IPS-NIHi11 (cell line): ENCODE measurements at regions not wholly inside any gene's neighbourhood (a gene's known extent, or its start where the extent isn't known, plus 50 kb on each side); places are given as distances from the start of the nearest gene placed in this dataset.

Experiments used
- DNase-seq: peaks from one replicate; pipeline ENCODE4 v3.0.0; 2012; ENCODE audit warnings: mixed read lengths, low spot score

DNA sequence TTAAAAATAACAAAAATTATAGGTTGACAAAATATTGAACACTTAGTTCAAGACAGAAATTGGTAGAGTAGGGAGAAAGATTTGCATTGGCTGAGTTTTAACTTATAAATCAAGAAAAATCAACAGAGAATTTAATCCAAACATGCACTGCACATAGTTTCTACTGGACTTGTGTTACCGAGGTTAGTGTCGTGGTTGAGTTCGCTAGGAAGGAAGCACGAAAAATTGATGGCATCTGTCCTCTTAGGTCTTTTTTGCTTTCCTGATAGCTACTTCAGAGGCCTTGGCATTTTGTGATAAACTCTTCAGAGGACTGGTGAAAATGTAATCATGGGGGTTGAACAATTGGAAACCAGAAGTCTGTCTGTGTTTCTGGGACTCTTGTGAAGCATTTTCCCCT, 392.9 kb downstream of the NUAK1 start:
- no peak for DNase-seq

DNA sequence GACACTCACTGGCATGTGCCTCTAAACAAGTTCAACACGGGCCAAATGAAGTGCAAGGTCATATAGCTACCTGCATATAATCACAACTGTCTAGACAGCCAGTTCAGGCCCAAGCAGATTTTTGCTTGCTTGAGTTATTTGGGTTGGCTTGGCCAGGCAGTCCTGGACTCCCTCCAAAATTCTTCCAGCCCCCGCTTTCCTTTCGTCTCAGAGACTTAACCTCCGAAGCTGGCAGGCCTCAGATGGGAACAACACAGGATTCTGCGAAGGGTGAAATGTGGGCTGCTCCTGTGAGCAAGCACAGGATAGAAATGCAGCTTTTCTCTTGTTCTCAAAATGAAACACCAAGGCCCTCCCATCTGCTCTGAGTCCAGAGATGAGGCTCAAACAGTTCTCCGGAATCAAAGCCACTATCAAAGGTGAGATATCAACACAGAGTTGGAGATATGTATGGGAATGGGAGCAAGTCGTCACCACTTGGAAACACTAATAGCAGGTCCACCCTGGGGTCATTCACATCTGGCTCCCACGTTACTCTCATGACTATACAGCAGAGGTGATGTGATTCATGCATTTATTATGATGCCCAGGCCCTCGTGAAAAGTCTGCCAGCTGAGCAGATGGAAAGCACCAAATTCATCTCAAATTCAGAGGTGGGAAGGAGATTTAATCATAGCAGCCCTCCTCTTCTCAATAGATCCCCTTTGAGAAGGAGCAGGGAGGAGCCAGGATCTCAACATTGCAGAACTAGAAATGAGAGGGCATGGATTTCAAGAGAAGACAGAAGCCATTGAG, 389.8 kb downstream of the NUAK1 start:
- DNase-seq, result no peak

DNA sequence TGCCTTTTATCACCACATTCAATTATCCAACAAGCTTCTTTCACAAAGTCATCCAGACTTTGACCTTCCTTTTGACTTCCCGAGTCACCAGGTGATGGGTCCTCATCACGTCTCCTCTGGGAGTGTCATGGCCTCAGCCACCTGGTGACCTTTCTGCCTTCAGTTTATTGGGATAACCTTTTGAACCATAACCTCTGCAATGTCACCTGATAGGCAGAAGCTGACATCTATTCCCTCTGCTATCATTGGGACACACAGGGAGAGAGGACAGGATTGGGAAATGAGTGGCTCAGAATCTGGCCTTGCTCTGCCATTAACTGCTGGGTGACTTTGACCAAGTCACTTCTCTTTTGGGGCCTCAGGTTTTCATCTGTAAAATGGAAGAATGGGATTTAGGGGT, 388.7 kb downstream of the NUAK1 start:
- no peak for DNase-seq

DNA sequence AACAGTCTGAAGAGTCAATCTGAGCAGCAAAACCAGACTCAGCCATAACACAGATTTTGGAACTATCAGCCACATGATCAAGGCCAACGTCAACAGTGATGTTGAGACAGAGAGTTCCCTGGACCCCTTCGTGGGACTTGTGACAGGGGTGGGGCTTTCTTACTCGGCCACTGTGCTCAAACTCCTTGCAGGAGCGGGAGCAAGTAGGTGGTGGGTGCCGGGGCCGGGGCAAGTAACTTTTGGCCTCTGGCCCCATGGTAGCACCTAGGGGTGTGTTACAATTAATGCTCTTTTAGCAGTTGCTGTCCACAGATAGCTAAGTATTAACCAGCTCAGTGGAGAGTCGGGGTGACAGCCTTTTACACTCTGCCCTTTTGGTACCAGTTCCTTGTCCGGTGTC, 384.4 kb downstream of the NUAK1 start:
- no peak for DNase-seq

DNA sequence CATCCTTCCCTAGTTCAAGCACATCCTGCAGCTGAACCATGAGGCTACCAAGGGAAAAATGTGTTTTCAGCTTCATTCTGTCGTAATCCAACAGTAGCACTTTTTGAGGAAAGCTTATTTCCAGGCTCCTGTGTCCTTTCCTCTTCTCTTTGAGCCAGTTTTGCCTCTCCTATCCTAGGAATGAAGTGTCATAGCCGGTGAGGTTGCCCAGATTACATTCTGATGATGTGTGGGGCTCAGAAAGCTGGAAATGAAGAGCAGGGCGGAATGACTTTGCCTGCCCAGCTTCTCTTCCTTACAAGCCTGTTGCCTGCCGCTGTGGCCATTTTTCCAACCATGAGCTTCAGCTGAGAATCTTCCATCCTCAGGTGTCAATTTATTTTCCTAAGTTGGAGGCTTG, 381.8 kb downstream of the NUAK1 start:
- DNase-seq, result no peak

DNA sequence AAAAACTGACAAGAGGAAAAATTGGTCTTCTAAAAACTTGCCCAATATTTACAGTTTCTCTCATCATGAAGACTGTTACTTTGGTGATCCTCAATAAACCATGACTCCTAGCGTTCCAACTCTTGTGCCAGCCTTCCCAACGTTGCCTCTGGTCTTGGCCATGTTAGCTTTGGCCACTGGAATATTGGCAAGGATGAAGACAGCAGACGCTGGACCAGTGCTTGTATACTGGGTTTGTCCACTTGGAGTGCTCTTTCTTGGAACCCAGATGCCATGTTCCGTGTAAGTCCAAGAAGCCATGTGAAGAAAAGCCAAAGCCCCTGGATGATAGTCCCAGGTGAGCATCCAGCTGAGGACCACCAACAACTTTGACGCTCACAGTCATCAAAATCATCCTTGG, 379.6 kb downstream of the NUAK1 start:
- no peak for DNase-seq

DNA sequence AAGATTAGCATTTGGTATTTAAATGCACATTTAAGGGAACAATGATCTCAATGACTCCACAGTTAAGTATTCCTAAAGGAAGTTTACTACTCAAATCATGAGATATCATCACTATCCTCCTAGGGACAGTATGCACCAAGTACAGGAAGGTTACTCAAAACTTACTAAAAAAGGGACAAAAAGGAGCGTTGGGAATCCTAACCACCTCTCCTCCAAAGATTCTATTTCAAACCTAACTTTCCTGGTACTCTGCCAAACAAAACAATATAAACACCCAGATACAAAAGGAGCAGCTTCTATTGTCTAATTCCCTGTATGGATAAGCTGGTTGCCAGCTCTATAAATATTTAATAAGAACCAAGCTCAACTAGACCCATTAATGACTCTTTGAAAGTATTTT, 377.7 kb downstream of the NUAK1 start:
- DNase-seq, result no peak

DNA sequence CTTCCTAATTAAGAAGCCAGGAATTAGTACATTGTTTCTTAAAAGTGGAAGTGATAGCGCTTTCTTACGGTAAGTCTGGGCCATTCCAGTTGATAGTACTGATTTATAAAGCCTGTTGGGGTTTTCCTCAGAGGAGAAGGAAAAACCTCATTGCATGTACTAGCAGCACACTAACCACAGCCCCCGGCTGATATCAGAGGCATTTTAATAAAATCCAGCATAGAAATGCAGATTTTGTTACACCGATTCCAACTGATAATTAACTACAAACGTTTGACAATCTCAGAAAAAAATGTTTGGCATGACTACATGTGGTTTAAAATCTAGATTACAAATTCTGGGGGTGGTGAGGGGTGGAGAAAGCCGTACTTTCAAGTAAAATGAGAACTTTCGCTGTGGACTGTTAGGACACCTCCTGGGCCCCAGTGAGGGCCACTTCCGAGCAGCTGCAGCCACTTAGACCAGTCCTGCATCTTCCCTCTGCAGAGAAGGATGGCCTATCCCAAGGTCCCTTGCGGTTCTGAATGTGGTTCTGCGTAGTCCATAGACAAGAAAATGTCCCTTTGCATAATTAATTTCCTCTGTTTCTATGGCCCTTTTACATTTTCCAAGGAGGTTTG, 374.4 kb downstream of the NUAK1 start:
- no peak for DNase-seq

DNA sequence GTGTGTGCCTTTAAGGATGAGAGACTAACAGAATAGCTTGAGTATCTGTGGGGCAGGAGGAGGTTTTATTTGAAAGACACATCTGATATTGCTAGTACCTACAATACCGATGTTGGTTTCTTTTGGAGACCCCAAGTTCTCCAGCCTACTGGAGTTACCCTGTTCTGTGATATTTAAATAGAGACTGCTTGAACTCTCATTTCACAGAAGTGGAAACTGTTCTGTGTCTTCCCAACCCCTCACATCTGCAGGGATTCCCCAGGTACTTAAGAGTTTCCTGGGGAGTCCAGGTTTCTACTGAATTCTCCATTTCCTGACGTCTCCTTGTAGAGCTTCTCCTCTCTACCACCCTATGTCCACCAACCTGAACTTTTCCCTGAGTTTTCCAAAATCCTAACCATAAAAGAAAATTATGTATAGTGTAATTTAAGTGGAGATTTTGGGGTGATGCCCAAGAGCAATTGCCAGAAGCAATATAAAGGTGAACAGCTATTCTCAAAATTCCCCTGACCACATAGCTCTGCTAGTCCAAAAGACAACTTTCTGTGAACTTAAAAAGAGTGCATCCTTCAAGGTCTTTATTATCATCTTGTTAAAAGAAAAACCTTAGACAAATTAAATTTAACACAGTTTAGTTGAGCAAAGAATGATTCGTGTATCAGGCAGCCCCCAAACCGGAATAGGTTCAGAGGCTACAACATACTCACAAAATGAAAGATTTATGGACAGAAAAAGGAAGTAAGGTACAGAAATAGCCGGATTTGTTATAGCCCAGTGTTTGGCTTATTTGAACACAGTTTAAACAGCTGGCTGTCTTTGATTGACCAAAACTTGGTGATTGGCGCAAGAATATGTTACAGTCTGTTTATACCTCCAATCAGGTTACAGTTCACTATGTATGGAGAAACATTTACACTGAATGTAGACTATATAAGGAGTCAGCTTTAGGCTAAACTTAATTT, 373.4 kb downstream of the NUAK1 start:
- no peak for DNase-seq

DNA sequence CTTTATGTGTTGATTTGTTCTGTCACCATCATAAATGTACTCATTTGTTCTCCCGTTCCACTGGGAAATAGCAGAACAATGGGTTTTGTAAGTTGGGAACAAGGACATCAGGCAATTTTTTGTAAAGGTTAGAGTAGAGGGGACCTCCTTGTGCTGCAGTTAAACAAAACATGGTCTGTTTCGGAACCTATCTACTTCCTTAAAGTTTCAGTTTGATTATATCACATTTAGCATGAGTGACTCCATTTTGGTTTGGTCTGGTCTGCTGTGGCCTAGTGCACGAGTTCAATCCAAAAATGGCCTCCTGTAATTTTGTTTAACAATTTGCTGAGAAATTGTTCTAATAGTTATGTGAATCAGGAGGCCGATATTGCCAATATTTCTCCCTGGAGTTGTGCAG, 372.7 kb downstream of the NUAK1 start:
- no peak for DNase-seq

DNA sequence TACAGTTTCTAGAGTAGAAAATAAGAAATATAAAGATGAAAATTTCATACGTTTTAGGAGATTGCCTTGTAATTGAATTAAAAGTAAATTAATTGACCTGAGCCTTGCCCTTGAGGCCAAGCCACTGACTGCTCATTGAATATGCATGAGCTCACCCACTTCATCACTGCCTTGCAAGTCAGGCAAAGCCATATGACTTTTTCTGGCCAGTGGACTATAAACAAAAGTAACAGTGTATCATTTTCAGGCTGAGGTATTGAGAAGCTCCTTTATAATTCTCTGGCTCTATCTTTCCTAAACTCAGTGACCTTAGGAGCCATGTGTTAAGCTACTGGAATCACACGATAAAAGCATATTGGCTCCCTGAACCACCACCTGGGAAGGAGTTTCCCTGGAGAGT, 369.3 kb downstream of the NUAK1 start:
- no peak for DNase-seq

DNA sequence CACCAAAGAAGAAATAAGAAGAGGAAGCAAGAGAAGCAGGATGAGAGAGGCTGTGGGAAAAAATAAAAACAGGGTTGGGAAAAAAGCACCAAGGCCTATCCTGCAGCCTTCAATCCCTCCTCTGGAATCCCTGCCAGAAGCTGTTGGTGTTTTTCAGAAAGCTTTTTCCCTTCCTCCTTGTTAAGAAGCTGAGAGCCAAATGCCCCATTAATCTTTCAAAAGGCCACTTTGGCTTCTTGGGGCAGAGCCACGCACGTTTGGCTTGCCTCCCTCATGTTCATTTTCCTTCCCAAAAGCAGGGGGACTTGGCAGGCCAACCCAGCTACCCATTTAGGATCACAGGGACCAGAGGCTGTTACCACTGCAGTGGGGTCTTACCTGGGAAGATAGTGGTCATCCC, 365.3 kb downstream of the NUAK1 start:
- no peak for DNase-seq

DNA sequence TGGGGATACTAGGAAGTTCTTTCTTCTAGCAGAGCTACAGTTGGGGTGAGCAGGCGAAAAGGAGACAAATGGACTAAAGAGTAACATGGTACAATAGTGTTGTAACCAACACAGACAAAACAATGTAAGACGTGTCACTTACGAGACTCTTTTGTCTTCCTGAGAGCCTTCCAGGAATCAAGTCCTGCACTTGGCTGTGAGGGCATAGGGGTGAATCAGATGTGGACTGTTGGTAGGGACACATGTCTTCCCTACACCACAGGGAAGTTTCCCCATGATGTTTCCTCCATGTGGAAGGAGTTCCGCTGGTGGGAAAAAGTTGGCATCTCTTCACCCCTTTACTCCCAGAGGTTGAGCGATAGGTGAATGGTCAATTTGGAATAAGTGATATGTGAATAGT, 364.7 kb downstream of the NUAK1 start:
- DNase-seq, result no peak

DNA sequence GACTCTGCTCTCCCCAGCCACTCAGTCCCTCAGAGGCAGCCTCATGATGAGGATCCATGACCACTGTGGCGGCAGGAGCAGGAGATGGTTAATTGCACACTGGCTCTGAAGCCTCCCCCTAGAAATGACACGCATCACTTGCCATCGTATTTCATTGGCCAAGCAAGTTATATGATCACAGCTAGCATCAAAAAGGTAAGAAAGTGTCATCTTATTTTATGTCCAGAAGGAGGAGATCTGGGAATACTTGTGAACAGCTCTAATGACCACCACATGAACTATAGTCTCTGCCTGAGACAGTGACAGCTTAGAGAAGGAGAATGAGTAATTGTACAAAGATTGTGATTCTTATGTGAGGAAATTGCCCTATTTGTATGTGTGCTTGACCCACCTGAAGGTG, 363.4 kb downstream of the NUAK1 start:
- no peak for DNase-seq

DNA sequence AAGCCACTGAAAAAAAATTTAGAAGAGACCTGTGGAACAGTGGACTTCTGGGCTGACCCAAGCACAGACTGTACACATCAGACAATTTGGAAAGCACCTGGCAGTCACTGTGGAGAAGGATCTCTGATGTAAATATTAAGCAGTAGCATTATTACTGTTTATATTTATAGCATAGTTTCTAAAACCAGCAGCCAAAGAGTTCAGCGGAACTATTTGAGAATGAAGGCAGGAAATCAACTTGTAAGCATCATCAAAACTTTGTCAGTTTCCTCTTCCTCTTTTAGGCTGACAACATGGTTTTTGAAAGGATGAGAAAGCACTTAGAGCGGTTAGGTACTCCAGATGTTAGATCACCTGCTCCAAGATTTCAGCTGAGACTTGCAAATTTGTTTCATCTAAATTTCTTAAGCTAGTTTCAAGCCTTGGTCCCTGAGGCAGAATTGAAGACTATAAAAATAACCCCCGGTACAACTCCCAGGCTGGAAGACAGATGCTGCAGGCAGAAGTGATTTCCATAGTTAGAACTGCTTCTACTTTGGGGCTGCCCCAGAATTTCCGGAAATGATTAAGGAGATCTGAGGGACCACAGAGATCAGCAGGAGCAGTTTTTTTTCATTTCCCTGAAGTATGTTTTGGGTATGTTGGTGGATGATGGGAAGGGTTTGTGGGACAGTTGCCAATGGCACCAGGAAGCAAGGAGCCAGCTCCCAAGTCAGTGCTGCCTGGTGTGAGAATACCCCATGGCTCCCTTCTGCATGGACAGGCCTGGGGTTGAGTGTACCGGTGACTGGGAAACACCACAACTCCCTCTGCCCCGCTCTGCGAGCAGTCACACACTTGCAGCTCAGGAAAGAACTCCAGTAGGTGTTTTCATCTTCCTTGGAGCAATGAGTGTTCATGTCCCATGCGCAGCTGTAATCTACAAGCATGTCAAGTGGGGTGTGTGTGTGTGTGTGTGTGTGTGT, 354.5 kb downstream of the NUAK1 start:
- DNase-seq, result no peak

DNA sequence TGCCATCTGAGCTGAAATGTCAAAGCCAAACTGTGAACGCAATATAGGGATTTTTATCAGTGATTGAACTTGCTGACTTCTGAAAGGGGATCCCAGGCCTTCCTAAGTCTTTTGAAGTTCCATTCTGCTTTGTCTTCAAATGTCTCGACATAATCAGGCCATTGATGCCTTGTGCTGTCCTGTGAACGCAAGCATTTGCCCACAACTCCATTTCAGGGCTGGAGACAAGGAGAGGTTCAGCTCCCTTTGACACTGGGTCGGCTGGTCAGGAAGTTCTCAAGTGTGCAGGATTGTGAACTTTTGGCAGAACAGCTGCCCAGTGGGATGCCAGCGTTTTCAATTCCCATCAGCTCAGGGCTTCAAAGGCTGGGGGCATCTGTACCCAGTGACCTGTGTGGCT, 345.3 kb downstream of the NUAK1 start:
- DNase-seq, result no peak

DNA sequence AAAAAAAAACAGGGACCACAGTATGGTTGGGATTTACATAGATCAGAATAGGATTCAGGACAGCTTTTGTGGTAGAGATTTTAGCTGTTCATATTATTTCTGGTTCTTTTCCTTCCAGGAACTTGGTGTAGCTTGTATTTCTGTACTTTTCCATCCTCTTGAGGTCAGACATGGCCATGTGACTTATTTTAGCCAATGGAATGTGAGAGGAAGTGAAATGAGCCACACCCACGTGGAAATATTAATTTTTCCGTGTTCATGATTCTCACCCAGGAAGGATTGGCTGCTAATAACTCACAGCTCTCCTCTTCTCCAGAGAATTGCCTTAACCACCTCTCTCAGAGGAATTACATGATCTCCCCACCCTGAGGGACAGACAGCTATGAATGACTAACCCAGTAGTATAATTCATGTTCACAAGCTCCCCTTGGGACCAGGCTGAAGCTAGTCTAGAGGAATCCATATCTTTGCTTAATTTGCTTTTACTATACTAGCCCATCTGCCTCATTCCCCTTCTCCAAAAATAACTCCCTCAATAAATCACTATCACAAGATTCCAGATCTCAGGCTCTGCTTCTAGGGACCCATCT, 340.4 kb downstream of the NUAK1 start:
- no peak for DNase-seq

DNA sequence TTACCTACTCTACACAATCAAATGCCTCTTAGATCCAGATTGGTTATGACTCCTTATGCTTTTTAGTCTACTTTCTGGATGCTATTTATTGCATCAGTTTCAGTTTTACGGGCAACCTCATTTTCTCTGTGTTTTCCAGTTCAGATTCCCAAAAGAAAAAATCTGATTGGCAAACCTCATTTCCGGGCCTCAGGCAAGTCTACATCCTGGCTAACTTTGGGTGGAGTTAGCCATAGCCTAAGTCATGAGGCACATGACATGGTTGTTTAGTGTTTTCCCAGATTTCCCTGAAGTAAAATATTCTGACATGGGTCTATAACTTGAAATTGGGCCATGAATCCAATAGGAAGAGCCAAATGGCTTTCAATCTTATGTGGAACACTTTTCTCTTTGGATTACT, 339.7 kb downstream of the NUAK1 start:
- no peak for DNase-seq

DNA sequence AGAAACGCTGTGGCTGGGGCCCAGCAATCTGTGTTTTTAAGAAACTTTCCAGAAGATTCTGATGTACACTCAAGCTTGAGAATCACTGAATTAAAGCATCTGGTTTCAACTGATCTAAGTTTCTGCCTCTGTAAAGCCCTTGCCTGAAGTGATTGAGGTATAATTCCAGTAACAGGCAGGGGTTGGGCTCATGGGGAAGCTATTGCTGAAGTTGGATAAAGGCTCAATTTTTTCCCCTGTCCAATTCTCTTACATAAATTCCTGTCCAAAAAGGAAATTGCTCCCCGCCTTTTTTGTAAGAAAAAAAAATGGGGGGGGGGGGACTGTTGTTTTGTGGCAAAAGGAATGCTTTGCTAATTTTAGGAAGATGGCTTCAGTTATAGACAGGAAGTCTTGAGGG, 337.4 kb downstream of the NUAK1 start:
- no peak for DNase-seq

DNA sequence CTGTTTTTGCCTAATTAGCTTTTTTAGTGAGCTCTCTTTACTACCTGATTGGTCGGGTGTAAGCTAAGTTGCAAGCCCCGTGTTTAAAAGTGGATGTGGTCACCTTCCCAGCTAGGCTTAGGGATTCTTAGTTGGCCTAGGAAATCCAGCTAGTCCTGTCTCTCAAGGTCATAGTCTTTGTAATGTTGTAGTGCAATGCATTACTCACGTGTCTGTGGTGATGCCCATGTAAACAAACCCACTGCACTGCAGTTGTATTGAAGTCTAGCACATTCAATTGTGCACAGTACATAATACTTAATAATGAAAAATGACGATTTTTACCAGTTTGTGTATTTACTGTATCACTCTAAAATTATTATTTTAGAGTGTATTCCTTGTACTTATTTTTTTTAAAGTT, 335.5 kb downstream of the NUAK1 start:
- DNase-seq, result no peak

DNA sequence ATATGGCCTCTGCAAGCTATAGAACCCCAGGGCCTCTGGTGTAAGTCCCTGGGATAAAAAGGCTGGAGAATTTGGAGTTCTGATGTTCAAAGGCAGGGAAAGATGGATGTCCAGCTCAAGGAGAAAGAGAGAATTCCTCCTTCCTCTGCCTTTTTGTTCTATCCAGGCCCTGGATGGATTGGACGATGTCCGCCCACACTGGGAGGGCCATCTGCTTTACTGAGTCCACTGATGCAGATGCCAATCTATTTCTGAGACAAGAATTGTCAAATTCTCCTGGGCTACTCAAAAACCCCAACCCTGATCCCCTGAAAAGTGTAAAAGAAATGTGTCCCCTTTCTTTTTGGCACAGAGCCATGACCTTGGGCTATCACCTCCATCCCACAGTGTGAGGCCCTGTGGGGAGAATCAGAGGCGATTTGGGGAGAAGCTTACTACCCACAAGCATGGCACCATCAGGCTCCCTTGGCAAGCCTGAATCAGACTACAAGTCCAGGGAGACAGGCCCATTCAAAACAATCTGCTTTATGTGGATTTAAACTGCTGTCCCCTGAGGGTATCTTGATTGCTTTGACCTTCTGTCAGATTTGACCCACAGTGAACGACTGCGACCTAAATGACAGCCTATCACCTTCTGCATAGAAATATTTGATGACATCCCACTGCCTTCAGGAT, 334.0 kb downstream of the NUAK1 start:
- DNase-seq, result no peak
